ENCODE measurements at regions not wholly inside any gene's neighbourhood (a gene's known extent, or its start where the extent isn't known, plus 50 kb on each side); places are given as distances from the start of the nearest gene placed in this dataset.

DNA sequence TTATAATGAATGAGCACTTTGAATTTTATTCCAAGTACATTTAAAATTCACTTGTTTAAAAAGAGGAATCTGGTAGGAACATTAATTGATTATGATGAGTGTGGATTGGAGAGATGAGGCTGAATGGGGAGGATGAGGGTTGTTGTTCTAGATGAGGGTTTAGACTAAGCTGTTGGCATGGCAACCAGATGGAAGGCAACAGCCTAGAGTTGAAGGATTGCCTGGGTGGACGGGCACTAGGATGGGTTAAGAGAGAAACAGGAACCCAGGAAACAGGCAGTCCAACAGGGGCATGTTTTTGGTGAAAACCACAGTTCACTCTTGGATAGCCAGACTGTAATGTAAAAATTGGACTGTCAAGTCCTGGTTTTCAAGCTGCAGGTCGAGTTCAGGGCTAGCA lies 125.5 kb downstream of the CHRM3 start:
- TF ChIP-seq, protein P1, sequence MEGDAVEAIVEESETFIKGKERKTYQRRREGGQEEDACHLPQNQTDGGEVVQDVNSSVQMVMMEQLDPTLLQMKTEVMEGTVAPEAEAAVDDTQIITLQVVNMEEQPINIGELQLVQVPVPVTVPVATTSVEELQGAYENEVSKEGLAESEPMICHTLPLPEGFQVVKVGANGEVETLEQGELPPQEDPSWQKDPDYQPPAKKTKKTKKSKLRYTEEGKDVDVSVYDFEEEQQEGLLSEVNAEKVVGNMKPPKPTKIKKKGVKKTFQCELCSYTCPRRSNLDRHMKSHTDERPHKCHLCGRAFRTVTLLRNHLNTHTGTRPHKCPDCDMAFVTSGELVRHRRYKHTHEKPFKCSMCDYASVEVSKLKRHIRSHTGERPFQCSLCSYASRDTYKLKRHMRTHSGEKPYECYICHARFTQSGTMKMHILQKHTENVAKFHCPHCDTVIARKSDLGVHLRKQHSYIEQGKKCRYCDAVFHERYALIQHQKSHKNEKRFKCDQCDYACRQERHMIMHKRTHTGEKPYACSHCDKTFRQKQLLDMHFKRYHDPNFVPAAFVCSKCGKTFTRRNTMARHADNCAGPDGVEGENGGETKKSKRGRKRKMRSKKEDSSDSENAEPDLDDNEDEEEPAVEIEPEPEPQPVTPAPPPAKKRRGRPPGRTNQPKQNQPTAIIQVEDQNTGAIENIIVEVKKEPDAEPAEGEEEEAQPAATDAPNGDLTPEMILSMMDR (IDR thresholded peaks at IDR 0.05; ENCODE audit: poor library complexity): no peak
- TF ChIP-seq EZH2phosphoT487 (IDR thresholded peaks at IDR 0.05; ENCODE audit: low read depth, severe bottlenecking, unreplicated experiment): no peak

Data from hepatocyte (in vitro differentiated cells).